NCI-H146 treated with DMSO at 0.1 percent for 48 hours (cell line): ENCODE measurements at regions not wholly inside any gene's neighbourhood (a gene's known extent, or its start where the extent isn't known, plus 50 kb on each side); places are given as distances from the start of the nearest gene placed in this dataset.

Source experiments
- DNase-seq: peaks from one replicate; lab custom pipeline; 2025; ENCODE audit not compliant: unreplicated experiment; lab: John Stamatoyannopoulos, UW

- no peak for DNase-seq
Measured at GRCh38 chr7:81370822-81371221, 399.0 kb downstream of the HGF start.

GRCh38 chr7:81367326-81367931, 402.4 kb downstream of the HGF start:
- DNase-seq = no peak

- no peak for DNase-seq
Measured at GRCh38 chr7:81366546-81366945, 403.3 kb downstream of the HGF start.

- no peak for DNase-seq
Measured at GRCh38 chr7:81361769-81362312, 408.0 kb downstream of the HGF start.

- DNase-seq = no peak
Measured at GRCh38 chr7:81355911-81356310, 413.9 kb downstream of the HGF start.

- no peak for DNase-seq
Measured at GRCh38 chr7:81349044-81349443, 420.8 kb downstream of the HGF start.

GRCh38 chr7:81339946-81340345, 421.1 kb upstream of the SEMA3C start:
- no peak for DNase-seq

- DNase-seq = no peak
Measured at GRCh38 chr7:81333536-81333935, 414.7 kb upstream of the SEMA3C start.

- no peak for DNase-seq
Measured at GRCh38 chr7:81333004-81333403, 414.2 kb upstream of the SEMA3C start.

GRCh38 chr7:81331061-81332018, 412.5 kb upstream of the SEMA3C start:
- DNase-seq = no peak

GRCh38 chr7:81330108-81330507, 411.3 kb upstream of the SEMA3C start:
- DNase-seq = no peak

- DNase-seq = no peak
Measured at GRCh38 chr7:81327468-81328266, 408.8 kb upstream of the SEMA3C start.

GRCh38 chr7:81321949-81322348, 403.1 kb upstream of the SEMA3C start:
- DNase-seq = no peak

- DNase-seq = no peak
Measured at GRCh38 chr7:81317741-81318140, 398.9 kb upstream of the SEMA3C start.

- no peak for DNase-seq
Measured at GRCh38 chr7:81308643-81309322, 389.9 kb upstream of the SEMA3C start.

- no peak for DNase-seq
Measured at GRCh38 chr7:81301815-81302214, 383.0 kb upstream of the SEMA3C start.

- DNase-seq = no peak
Measured at GRCh38 chr7:81300753-81301152, 381.9 kb upstream of the SEMA3C start.

- no peak for DNase-seq
Measured at GRCh38 chr7:81299711-81300110, 380.9 kb upstream of the SEMA3C start.

GRCh38 chr7:81298951-81299666, 380.3 kb upstream of the SEMA3C start:
- no peak for DNase-seq

- DNase-seq = no peak
Measured at GRCh38 chr7:81297317-81297716, 378.5 kb upstream of the SEMA3C start.
